A549 (cell line): ENCODE measurements at regions not wholly inside any gene's neighbourhood (a gene's known extent, or its start where the extent isn't known, plus 50 kb on each side); places are given as distances from the start of the nearest gene placed in this dataset.

Experiments
- POLR2A ChIP-seq: IDR thresholded peaks from 2 replicates; pipeline ENCODE4 v1.6.1; 2012; ENCODE audit warnings: mild to moderate bottlenecking, low read length
- RCOR1 ChIP-seq: fragments of 150-350 bp; IDR thresholded peaks from 2 replicates; pipeline ENCODE4 v1.6.1; 2014; ENCODE audit warnings: antibody characterized with exemption, low read length, low read depth
- RFX5 ChIP-seq: fragments of 450-650 bp; IDR thresholded peaks from 2 replicates; pipeline ENCODE4 v1.7.1; 2014; ENCODE audit warnings: antibody characterized with exemption, mild to moderate bottlenecking, moderate library complexity
- TF ChIP-seq, protein P1 (sequence below): fragments of >200 bp; sonication (Bioruptor Twin); formaldehyde crosslinking; IDR thresholded peaks from 3 replicates; pipeline ENCODE4 v1.5.1; 2016
- TF ChIP-seq, protein P2 (sequence below): fragments of 450-650 bp; IDR thresholded peaks from 2 replicates; pipeline ENCODE4 v1.6.1; 2014; ENCODE audit warnings: antibody characterized with exemption

DNA sequence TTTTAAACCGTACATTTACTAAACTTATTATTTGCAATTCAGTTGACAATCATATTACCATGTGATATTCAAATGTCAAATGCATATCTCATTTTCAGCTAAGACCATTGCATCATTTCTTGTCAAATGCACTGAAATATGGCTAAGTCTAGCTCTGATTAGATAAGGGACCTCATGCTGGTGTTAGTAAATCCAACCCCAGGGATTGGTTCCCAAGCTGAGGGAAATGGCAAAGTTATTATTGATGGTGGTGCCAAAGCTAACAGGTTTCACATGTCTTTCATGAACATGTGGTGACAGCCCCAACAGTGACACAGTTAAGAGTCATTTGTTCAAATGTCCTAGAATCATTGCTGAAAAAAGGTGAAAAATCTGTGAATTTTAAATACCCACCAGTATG is 641.1 kb downstream of the MECOM start:
- TF ChIP-seq RFX5 = no peak
- TF ChIP-seq, protein P1, sequence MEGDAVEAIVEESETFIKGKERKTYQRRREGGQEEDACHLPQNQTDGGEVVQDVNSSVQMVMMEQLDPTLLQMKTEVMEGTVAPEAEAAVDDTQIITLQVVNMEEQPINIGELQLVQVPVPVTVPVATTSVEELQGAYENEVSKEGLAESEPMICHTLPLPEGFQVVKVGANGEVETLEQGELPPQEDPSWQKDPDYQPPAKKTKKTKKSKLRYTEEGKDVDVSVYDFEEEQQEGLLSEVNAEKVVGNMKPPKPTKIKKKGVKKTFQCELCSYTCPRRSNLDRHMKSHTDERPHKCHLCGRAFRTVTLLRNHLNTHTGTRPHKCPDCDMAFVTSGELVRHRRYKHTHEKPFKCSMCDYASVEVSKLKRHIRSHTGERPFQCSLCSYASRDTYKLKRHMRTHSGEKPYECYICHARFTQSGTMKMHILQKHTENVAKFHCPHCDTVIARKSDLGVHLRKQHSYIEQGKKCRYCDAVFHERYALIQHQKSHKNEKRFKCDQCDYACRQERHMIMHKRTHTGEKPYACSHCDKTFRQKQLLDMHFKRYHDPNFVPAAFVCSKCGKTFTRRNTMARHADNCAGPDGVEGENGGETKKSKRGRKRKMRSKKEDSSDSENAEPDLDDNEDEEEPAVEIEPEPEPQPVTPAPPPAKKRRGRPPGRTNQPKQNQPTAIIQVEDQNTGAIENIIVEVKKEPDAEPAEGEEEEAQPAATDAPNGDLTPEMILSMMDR = no peak
- TF ChIP-seq, protein P2, sequence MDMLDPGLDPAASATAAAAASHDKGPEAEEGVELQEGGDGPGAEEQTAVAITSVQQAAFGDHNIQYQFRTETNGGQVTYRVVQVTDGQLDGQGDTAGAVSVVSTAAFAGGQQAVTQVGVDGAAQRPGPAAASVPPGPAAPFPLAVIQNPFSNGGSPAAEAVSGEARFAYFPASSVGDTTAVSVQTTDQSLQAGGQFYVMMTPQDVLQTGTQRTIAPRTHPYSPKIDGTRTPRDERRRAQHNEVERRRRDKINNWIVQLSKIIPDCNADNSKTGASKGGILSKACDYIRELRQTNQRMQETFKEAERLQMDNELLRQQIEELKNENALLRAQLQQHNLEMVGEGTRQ = no peak
- TF ChIP-seq RCOR1 = no peak
- TF ChIP-seq POLR2A = no peak
